K562 (cell line): ENCODE measurements at regions not wholly inside any gene's neighbourhood (a gene's known extent, or its start where the extent isn't known, plus 50 kb on each side); places are given as distances from the start of the nearest gene placed in this dataset.
A peak's percentile ranks its signal among the peaks of the same experiment; 100 is the strongest.

Source experiments
- ATAC-seq: fragments of 200-7000 bp; cut with Tn5 transposase; 3 replicates; pipeline ENCODE4 v1.9.1; 2020; ENCODE audit warnings: moderate library complexity
- BruUV-seq: library from RNA; stranded (reverse); fragments of 400-500 nt; replicated peaks from 2 replicates; lab custom pipeline; 2021; lab: Mats Ljungman, UMichigan
- CTCF ChIA-PET: fragments of 300-600 bp; formaldehyde crosslinking; extraction: SDS; loops from one replicate; lab custom pipeline; 2021; ENCODE audit warnings: low intra/inter-chr PET ratio; lab: Yijun Ruan, JAX
- POLR2A ChIA-PET: fragments of 300-600, 350-650 bp; sonication (Branson Sonifier 250); formaldehyde crosslinking; extraction: SDS; loops from one replicate; lab custom pipeline; 2021; ENCODE audit warnings: antibody characterized with exemption, inconsistent platforms; lab: Yijun Ruan, JAX
- DNase-seq, 4 experiments: peaks; one replicate each; pipeline versions ENCODE4 v3.0.0 to v3.0.0-alpha.2; 2011 to 2018; ENCODE audit warnings: low spot score in 3 of 4, mixed read lengths in 3 of 4; ENCODE audit errors: extremely low read depth in 1 of 4
- FAIRE-seq: peaks from 2 replicates; lab custom pipeline; 2011; peaks lifted over from hg19 to GRCh38; lab: Jason Lieb, UNC
- H2AFZ ChIP-seq: 2 replicates; pipeline ENCODE4 v1.6.0; 2011; ENCODE audit warnings: low read depth, low read length, control low read depth, inconsistent platforms
- H3K27ac ChIP-seq: fragments of 200-600 bp; 3 replicates; pipeline ENCODE4 v1.8.0; 2011; ENCODE audit warnings: low read depth, mild to moderate bottlenecking, control low read depth, inconsistent platforms, low read length, moderate library complexity, mixed read lengths; ENCODE audit errors: extremely low read depth
- H3K27me3 ChIP-seq, 2 experiments: fragments of 300-600 bp in 1 of 2; 2 replicates in 1 of 2; 3 replicates in 1 of 2; pipeline versions ENCODE4 v1.6.0 to v1.8.0; 2011; ENCODE audit warnings: inconsistent platforms in 2 of 2, low read length in 2 of 2, mild to moderate bottlenecking in 1 of 2, mixed read lengths in 1 of 2, moderate library complexity in 1 of 2; ENCODE audit not compliant: control insufficient read depth in 2 of 2, insufficient read depth in 2 of 2
- H3K36me3 ChIP-seq: fragments of 300-600 bp; 3 replicates; pipeline ENCODE4 v1.8.0; 2011; ENCODE audit warnings: mild to moderate bottlenecking, low read length, inconsistent platforms; ENCODE audit not compliant: control insufficient read depth, insufficient read depth
- H3K4me1 ChIP-seq, 2 experiments: fragments of 200-600 bp in 1 of 2; replicated peaks in 1 of 2; 2 replicates in 1 of 2; 3 replicates in 1 of 2; pipeline versions ENCODE4 v1.5.1 to v1.8.0; 2011; ENCODE audit warnings: inconsistent platforms in 2 of 2, low read length in 2 of 2, mild to moderate bottlenecking in 1 of 2, mixed read lengths in 1 of 2, moderate library complexity in 1 of 2; ENCODE audit not compliant: control insufficient read depth in 2 of 2, insufficient read depth in 2 of 2
- H3K4me2 ChIP-seq: 2 replicates; pipeline ENCODE4 v1.6.1; 2011; ENCODE audit warnings: low read length, control low read depth, inconsistent platforms, mixed read lengths; ENCODE audit not compliant: insufficient read depth
- H3K4me3 ChIP-seq: fragments of 200-600 bp; sonication (generic), shearing (Covaris generic); 2 replicates; pipeline ENCODE4 v1.5.1; 2016; ENCODE audit warnings: control low read depth, inconsistent platforms
- H3K79me2 ChIP-seq: fragments of 200-600 bp; 3 replicates; pipeline ENCODE4 v1.8.0; 2011; ENCODE audit warnings: low read length, inconsistent platforms; ENCODE audit not compliant: control insufficient read depth, insufficient read depth
- H3K9ac ChIP-seq, 2 experiments: 2 replicates each; pipeline versions ENCODE4 v1.6.0 to v1.6.1; 2011; ENCODE audit warnings: low read depth in 2 of 2, low read length in 2 of 2, control low read depth in 1 of 2, inconsistent platforms in 1 of 2, mild to moderate bottlenecking in 1 of 2, mixed read lengths in 1 of 2; ENCODE audit not compliant: insufficient read depth in 1 of 2
- H3K9me1 ChIP-seq: one replicate; pipeline ENCODE4 v1.6.0; 2011; ENCODE audit warnings: inconsistent platforms, mild to moderate bottlenecking, low read length, moderate library complexity; ENCODE audit not compliant: control insufficient read depth, insufficient read depth
- H3K9me3 ChIP-seq: replicated peaks from 2 replicates; pipeline ENCODE4 v1.5.1; 2011; ENCODE audit warnings: low read depth, low read length, inconsistent platforms; ENCODE audit not compliant: control insufficient read depth, insufficient read depth
- H4K20me1 ChIP-seq: replicated peaks from 2 replicates; pipeline ENCODE4 v1.6.1; 2011; ENCODE audit warnings: low read length, inconsistent platforms, mixed read lengths; ENCODE audit not compliant: control insufficient read depth, insufficient read depth
- BRD9 ChIP-seq: fragments of 450-650 bp; IDR thresholded peaks from 2 replicates; pipeline ENCODE4 v1.6.1; 2018; ENCODE audit warnings: low read depth; ENCODE audit not compliant: partially characterized antibody
- CTBP1 ChIP-seq: fragments of 450-650 bp; IDR thresholded peaks from 2 replicates; pipeline ENCODE4 v1.6.1; 2016; ENCODE audit warnings: borderline replicate concordance
- EP400 ChIP-seq: fragments of 450-650 bp; IDR thresholded peaks from 2 replicates; pipeline ENCODE4 v1.6.1; 2017; ENCODE audit warnings: antibody characterized with exemption, mild to moderate bottlenecking, moderate library complexity
- FOSL1 ChIP-seq: fragments of 200-800 bp; sonication (Bioruptor generic); conservative IDR thresholded peaks from 2 replicates; pipeline ENCODE4 v1.6.1; 2016; ENCODE audit warnings: missing genetic modification characterization, missing compliant biosample characterization
- HDAC3 ChIP-seq: fragments of 450-650 bp; IDR thresholded peaks from 2 replicates; pipeline ENCODE4 v1.6.1; 2018; ENCODE audit warnings: borderline replicate concordance, mild to moderate bottlenecking, moderate library complexity; ENCODE audit not compliant: partially characterized antibody
- KDM2B ChIP-seq: fragments of 250-450 bp; sonication (Bioruptor Pico); IDR thresholded peaks from 2 replicates; pipeline ENCODE4 v1.8.0; 2021; ENCODE audit warnings: mild to moderate bottlenecking, moderate library complexity
- MIER1 ChIP-seq: fragments of 450-650 bp; IDR thresholded peaks from 2 replicates; pipeline ENCODE4 v1.6.1; 2016; ENCODE audit warnings: antibody characterized with exemption, mild to moderate bottlenecking, low read depth
- MYBL2 ChIP-seq, 2 experiments: fragments of 450-650 bp in 1 of 2; sonication (generic) in 1 of 2; formaldehyde crosslinking in 1 of 2; IDR thresholded peaks; 2 replicates each; pipeline versions ENCODE4 v1.6.1 to v1.8.1; 2017 to 2022; ENCODE audit warnings: borderline replicate concordance in 1 of 2, inconsistent platforms in 1 of 2, low read depth in 1 of 2, mild to moderate bottlenecking in 1 of 2, missing genetic modification reagents in 1 of 2, moderate library complexity in 1 of 2
- NCOA2 ChIP-seq, 2 experiments: fragments of 450-650 bp; IDR thresholded peaks; 2 replicates each; pipeline ENCODE4 v1.6.1; 2018; ENCODE audit warnings: mild to moderate bottlenecking in 2 of 2, moderate library complexity in 1 of 2; ENCODE audit not compliant: partially characterized antibody in 2 of 2
- NFE2 ChIP-seq: IDR thresholded peaks from 2 replicates; pipeline ENCODE4 v1.6.1; 2014; ENCODE audit warnings: antibody characterized with exemption, low read depth
- SMARCE1 ChIP-seq: fragments of 450-650 bp; IDR thresholded peaks from 2 replicates; pipeline ENCODE4 v1.7.1; 2016; ENCODE audit warnings: mild to moderate bottlenecking
- ZNF830 ChIP-seq: fragments of 250-450 bp; sonication (Bioruptor Pico); IDR thresholded peaks from 2 replicates; pipeline ENCODE4 v1.5.0; 2021; ENCODE audit warnings: mild to moderate bottlenecking
- WGBS: fragments of 100-300 bp; shearing (Covaris generic); methylation state at CpG from one replicate; pipeline ENCODE4 v1.1.6; 2016; ENCODE audit warnings: low coverage, mixed read lengths; ENCODE audit not compliant: insufficient coverage; ENCODE audit errors: missing lambda C conversion rate; 5-methylcytosine and 5-hydroxymethylcytosine counted together
- in situ Hi-C: fragments of 300-500 bp; cut with MboI; formaldehyde crosslinking; loops from 4 replicates; pipeline ENCODE4 v1.15.0; 2018; ENCODE audit warnings: inconsistent platforms, mixed read lengths
- intact Hi-C: fragments of 100-400 bp; cut with micrococcal nuclease; formaldehyde crosslinking; loops from 2 replicates; pipeline ENCODE4 v1.14.2; 2022
- TF ChIP-seq, protein P1 (sequence below): fragments of 450-650 bp; formaldehyde crosslinking; IDR thresholded peaks from 2 replicates; pipeline ENCODE4 v1.4.0; 2020; ENCODE audit warnings: mild to moderate bottlenecking, mixed read lengths
- TF ChIP-seq, protein P2 (sequence below): fragments of 200-800 bp; sonication (Bioruptor generic); IDR thresholded peaks from 2 replicates; pipeline ENCODE4 v1.6.1; 2017; ENCODE audit warnings: missing genetic modification characterization, missing compliant biosample characterization
- TF ChIP-seq, protein P3 (sequence below), 2 experiments: fragments of 450-650 bp in 1 of 2; IDR thresholded peaks; 2 replicates each; pipeline ENCODE4 v1.6.1; 2011 to 2017; ENCODE audit warnings: low read depth in 2 of 2, antibody characterized with exemption in 1 of 2, borderline replicate concordance in 1 of 2, low read length in 1 of 2, mild to moderate bottlenecking in 1 of 2, mixed read lengths in 1 of 2; ENCODE audit not compliant: control insufficient read depth in 1 of 2

DNA sequence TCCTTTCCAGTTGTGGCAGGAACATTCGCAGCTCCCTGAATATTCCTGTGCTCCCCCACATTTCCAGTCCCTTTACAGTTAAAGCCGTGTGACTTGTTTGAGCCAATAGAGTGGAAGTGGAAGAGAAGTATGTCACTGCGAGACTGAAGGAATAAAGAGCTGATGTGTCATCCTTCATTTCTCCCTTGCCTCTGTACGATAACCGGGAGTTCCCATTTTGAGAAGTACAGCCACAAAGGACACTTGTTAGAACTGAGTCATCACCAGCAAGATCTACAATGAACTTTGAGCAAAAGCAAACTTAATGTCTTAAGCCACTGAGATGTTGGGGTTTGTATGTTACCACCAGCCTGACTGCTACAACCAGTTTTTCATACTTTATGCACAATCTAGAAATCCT, 92.3 kb downstream of the SPRY1 start:
- in situ Hi-C loops (no loop called here), intact Hi-C loops (no loop called here)
- FAIRE-seq (peak; percentile 51), ATAC-seq (peak; percentile 85), DNase-seq (peak in 3 of 4 experiments; percentile 15 to 50 (median 33))
- Histone ChIP-seq H3K27me3 (no peaks in the 10 kb centered on the region), H3K4me1 (no peaks in the 10 kb centered on the region; a peak in 2 of 5 replicates), H3K4me2 (peak overlapping the region; percentile 13; the same call in 1 of the 2 replicates), H3K9me3 (no peaks in the 10 kb centered on the region), H3K4me3 (no peak overlapping the region), H2AFZ (peak overlapping the region; percentile 61), H3K9me1 (no peaks in the 10 kb centered on the region), H3K9ac (no peak overlapping the region), H4K20me1 (no peaks in the 10 kb centered on the region), H3K36me3 (no peaks in the 10 kb centered on the region), H3K27ac (no peak overlapping the region; the same call in 2 of the 3 replicates), H3K79me2 (no peaks in the 10 kb centered on the region)
- CTCF ChIA-PET = no interaction called here
- BruUV-seq = no TSS peak
- POLR2A ChIA-PET = no interaction called here
- WGBS = 1% methylated on average over 5 of the region's 5 CpGs
- TF ChIP-seq, protein P1, sequence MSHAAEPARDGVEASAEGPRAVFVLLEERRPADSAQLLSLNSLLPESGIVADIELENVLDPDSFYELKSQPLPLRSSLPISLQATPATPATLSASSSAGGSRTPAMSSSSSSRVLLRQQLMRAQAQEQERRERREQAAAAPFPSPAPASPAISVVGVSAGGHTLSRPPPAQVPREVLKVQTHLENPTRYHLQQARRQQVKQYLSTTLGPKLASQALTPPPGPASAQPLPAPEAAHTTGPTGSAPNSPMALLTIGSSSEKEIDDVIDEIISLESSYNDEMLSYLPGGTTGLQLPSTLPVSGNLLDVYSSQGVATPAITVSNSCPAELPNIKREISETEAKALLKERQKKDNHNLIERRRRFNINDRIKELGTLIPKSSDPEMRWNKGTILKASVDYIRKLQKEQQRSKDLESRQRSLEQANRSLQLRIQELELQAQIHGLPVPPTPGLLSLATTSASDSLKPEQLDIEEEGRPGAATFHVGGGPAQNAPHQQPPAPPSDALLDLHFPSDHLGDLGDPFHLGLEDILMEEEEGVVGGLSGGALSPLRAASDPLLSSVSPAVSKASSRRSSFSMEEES (CRISPR knock-in tag) = no peak
- TF ChIP-seq EP400 = no peak
- TF ChIP-seq, protein P2, sequence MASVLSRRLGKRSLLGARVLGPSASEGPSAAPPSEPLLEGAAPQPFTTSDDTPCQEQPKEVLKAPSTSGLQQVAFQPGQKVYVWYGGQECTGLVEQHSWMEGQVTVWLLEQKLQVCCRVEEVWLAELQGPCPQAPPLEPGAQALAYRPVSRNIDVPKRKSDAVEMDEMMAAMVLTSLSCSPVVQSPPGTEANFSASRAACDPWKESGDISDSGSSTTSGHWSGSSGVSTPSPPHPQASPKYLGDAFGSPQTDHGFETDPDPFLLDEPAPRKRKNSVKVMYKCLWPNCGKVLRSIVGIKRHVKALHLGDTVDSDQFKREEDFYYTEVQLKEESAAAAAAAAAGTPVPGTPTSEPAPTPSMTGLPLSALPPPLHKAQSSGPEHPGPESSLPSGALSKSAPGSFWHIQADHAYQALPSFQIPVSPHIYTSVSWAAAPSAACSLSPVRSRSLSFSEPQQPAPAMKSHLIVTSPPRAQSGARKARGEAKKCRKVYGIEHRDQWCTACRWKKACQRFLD (CRISPR knock-in tag) = no peak
- TF ChIP-seq ZNF830 (CRISPR knock-in tag) = no peak
- TF ChIP-seq MYBL2 (IDR thresholded peaks at IDR 0.05; ENCODE audit: low read depth) = no peak
- no peak for TF ChIP-seq MYBL2 (CRISPR knock-in tag; IDR thresholded peaks at IDR 0.05; ENCODE audit: borderline replicate concordance)
- TF ChIP-seq NCOA2 (IDR thresholded peaks at IDR 0.05; ENCODE audit: partially characterized antibody in 2 of 2) = no peak
- no peak for TF ChIP-seq BRD9
- no peak for TF ChIP-seq MIER1
- TF ChIP-seq SMARCE1 = peak; percentile 36; the same call in 1 of the 2 replicates
- TF ChIP-seq KDM2B (CRISPR knock-in tag) = no peak
- TF ChIP-seq FOSL1 (tag) = peak; percentile 77
- TF ChIP-seq NFE2 = peak; percentile 59; the same call in 1 of the 2 replicates
- TF ChIP-seq, protein P3, sequence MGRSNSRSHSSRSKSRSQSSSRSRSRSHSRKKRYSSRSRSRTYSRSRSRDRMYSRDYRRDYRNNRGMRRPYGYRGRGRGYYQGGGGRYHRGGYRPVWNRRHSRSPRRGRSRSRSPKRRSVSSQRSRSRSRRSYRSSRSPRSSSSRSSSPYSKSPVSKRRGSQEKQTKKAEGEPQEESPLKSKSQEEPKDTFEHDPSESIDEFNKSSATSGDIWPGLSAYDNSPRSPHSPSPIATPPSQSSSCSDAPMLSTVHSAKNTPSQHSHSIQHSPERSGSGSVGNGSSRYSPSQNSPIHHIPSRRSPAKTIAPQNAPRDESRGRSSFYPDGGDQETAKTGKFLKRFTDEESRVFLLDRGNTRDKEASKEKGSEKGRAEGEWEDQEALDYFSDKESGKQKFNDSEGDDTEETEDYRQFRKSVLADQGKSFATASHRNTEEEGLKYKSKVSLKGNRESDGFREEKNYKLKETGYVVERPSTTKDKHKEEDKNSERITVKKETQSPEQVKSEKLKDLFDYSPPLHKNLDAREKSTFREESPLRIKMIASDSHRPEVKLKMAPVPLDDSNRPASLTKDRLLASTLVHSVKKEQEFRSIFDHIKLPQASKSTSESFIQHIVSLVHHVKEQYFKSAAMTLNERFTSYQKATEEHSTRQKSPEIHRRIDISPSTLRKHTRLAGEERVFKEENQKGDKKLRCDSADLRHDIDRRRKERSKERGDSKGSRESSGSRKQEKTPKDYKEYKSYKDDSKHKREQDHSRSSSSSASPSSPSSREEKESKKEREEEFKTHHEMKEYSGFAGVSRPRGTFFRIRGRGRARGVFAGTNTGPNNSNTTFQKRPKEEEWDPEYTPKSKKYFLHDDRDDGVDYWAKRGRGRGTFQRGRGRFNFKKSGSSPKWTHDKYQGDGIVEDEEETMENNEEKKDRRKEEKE (IDR thresholded peaks at IDR 0.05; ENCODE audit: borderline replicate concordance in 1 of 2, control insufficient read depth in 1 of 2, low read depth in 2 of 2, low read length in 1 of 2) = no peak
- TF ChIP-seq HDAC3 = no peak
- 0 out of 2 replicates have a peak, but pooled peaks have one; percentile 15 for TF ChIP-seq CTBP1
